Fibroblast of pulmonary artery (primary cell): ENCODE measurements at regions not wholly inside any gene's neighbourhood (a gene's known extent, or its start where the extent isn't known, plus 50 kb on each side); places are given as distances from the start of the nearest gene placed in this dataset.

ENCODE experiments used
- DNase-seq: peaks from one replicate; pipeline ENCODE4 v3.0.0-alpha.2; 2010; ENCODE audit warnings: low read depth
- H3K4me3 ChIP-seq: replicated peaks from 2 replicates; pipeline ENCODE4 v1.5.1; 2011; ENCODE audit warnings: low read depth, mild to moderate bottlenecking, control low read depth, low read length, moderate library complexity
- CTCF ChIP-seq: IDR thresholded peaks from 2 replicates; pipeline ENCODE4 v1.5.1; 2011; ENCODE audit warnings: mild to moderate bottlenecking, control low read depth, low read length, inconsistent platforms; ENCODE audit errors: missing control alignments

- DNase-seq: no peak
- TF ChIP-seq CTCF: no peak
- no peak overlapping the region for H3K4me3 ChIP-seq
Measured at GRCh38 chr3:148168347-148168746, 529.4 kb upstream of the AGTR1 start.

GRCh38 chr3:148173851-148174250, 523.9 kb upstream of the AGTR1 start:
- peak; percentile 4 for DNase-seq
- H3K4me3 ChIP-seq: no peak overlapping the region
- no peak for TF ChIP-seq CTCF

- H3K4me3 ChIP-seq: no peak overlapping the region
- DNase-seq: peak; percentile 48
- TF ChIP-seq CTCF: no peak
Measured at GRCh38 chr3:148175214-148175613, 522.5 kb upstream of the AGTR1 start.

- no peak overlapping the region for H3K4me3 ChIP-seq
- peak; percentile 29 for DNase-seq
- no peak for TF ChIP-seq CTCF
Measured at GRCh38 chr3:148178503-148178902, 519.2 kb upstream of the AGTR1 start.

DNA sequence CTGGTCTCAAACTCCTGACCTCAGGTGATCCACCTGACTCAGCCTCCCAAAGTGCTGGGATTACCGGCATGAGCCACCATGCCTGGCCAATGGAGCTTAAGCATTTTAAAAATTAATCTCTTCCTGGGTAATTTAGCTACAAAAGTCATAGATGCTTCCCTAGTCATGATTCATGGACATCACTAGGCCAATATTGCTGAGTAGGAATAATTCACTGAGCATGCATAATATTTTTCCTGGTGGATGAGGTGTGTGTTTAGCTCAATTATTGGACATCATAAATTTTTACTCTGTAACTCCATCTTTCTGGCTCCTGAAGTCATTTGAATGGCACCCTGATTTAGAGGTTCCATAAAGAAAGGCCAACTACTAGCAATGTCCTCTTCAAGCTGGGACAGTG, 512.9 kb upstream of the AGTR1 start:
- no peak overlapping the region for H3K4me3 ChIP-seq
- DNase-seq: no peak
- TF ChIP-seq CTCF: no peak

DNA sequence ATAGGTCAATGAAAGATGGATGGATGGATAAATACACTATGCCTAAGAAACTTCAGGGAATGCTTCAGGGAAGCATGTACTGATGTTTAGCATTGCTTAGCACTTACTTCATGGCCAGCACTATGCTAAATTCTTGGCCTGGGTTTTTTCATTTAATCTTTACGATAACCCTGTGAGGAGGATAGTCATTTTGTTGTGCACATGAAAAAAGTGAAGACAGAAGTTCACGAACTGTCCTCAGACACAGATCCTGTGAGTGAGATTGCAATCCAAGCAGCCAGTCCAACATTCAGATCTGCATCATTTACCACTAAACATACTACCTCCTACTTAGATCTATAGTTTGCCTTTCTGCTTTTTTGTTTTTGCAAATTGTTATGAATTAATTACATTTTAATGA, 510.8 kb upstream of the AGTR1 start:
- no peak overlapping the region for H3K4me3 ChIP-seq
- DNase-seq: no peak
- no peak for TF ChIP-seq CTCF

GRCh38 chr3:148187296-148187695, 510.4 kb upstream of the AGTR1 start:
- no peak overlapping the region for H3K4me3 ChIP-seq

More at GRCh38 chr3:148187296-148187695, 510.4 kb upstream of the AGTR1 start:
- no peak for TF ChIP-seq CTCF
- DNase-seq: no peak
